GM12865 (cell line): ENCODE measurements at regions not wholly inside any gene's neighbourhood (a gene's known extent, or its start where the extent isn't known, plus 50 kb on each side); places are given as distances from the start of the nearest gene placed in this dataset.

Experiments
- DNase-seq: peaks from one replicate; pipeline ENCODE4 v3.0.0; 2010; ENCODE audit warnings: low read depth
- H3K4me3 ChIP-seq: 2 replicates; pipeline ENCODE4 v1.5.1; 2011; ENCODE audit warnings: mild to moderate bottlenecking, low read depth, low read length, control low read depth
- CTCF ChIP-seq: IDR thresholded peaks from 2 replicates; pipeline ENCODE4 v1.5.1; 2011; ENCODE audit warnings: low read length, control low read depth, low read depth, inconsistent platforms; ENCODE audit not compliant: insufficient read depth; ENCODE audit errors: missing control alignments

- no peak for TF ChIP-seq CTCF
- DNase-seq = no peak
- no peak overlapping the region for H3K4me3 ChIP-seq
These were observed 104.2 kb downstream of the OXSM start for GRCh38 chr3:25894101-25894500.

GRCh38 chr3:25895031-25895430 lies 105.1 kb downstream of the OXSM start:
- no peak for TF ChIP-seq CTCF
- no peak overlapping the region for H3K4me3 ChIP-seq
- no peak for DNase-seq

- DNase-seq = no peak
- no peak overlapping the region for H3K4me3 ChIP-seq
- no peak for TF ChIP-seq CTCF
These were observed 105.6 kb downstream of the OXSM start for GRCh38 chr3:25895443-25895842.

- peak; percentile 84 for TF ChIP-seq CTCF
- H3K4me3 ChIP-seq = no peak overlapping the region
- DNase-seq = peak; percentile 77
These were observed 107.1 kb downstream of the OXSM start for GRCh38 chr3:25897019-25897418.

GRCh38 chr3:25899352-25900101 lies 109.6 kb downstream of the OXSM start:
- H3K4me3 ChIP-seq = no peak overlapping the region
- DNase-seq = no peak
- no peak for TF ChIP-seq CTCF

- H3K4me3 ChIP-seq = no peak overlapping the region
- TF ChIP-seq CTCF = no peak
- no peak for DNase-seq
These were observed 110.3 kb downstream of the OXSM start for GRCh38 chr3:25900161-25900560.

GRCh38 chr3:25901796-25902195 lies 111.9 kb downstream of the OXSM start:
- no peak for DNase-seq
- H3K4me3 ChIP-seq = no peak overlapping the region

More at GRCh38 chr3:25901796-25902195, 111.9 kb downstream of the OXSM start:
- no peak for TF ChIP-seq CTCF
